ENCODE measurements at regions not wholly inside any gene's neighbourhood (a gene's known extent, or its start where the extent isn't known, plus 50 kb on each side); places are given as distances from the start of the nearest gene placed in this dataset.

DNA sequence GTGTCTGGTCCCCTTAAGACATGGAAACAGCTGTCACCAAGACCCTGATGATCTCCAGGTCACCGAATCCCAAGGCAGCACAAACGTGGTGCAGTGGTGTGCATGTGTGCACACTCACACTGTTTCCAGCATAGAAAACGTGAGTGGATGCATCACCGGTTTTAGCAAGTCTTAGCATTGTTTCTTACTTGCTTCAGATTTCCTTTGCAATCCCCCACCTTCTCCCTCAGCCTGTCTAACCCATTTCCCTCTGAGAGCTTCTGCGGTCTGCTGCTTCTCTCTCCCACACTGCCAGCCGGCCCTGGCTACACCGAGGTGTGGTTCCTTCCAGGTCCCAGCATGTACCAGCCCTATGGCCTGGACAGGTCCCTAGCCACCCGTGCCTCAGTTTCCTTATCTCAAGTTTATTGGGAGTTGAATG lies 343.4 kb upstream of the HS6ST1 start:
- TF ChIP-seq POLR2AphosphoS5 (IDR thresholded peaks at IDR 0.05; ENCODE audit: insufficient read depth, low read depth, low read length), result no peak
- TF ChIP-seq, protein P1, sequence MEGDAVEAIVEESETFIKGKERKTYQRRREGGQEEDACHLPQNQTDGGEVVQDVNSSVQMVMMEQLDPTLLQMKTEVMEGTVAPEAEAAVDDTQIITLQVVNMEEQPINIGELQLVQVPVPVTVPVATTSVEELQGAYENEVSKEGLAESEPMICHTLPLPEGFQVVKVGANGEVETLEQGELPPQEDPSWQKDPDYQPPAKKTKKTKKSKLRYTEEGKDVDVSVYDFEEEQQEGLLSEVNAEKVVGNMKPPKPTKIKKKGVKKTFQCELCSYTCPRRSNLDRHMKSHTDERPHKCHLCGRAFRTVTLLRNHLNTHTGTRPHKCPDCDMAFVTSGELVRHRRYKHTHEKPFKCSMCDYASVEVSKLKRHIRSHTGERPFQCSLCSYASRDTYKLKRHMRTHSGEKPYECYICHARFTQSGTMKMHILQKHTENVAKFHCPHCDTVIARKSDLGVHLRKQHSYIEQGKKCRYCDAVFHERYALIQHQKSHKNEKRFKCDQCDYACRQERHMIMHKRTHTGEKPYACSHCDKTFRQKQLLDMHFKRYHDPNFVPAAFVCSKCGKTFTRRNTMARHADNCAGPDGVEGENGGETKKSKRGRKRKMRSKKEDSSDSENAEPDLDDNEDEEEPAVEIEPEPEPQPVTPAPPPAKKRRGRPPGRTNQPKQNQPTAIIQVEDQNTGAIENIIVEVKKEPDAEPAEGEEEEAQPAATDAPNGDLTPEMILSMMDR (IDR thresholded peaks at IDR 0.05; ENCODE audit: extremely low read depth in 1 of 2, insufficient read depth in 1 of 2, low read depth in 1 of 2, low read length in 2 of 2), result no peak
- no peak for TF ChIP-seq POLR2A (IDR thresholded peaks at IDR 0.05; ENCODE audit: low read depth, low read length)
- TF ChIP-seq, protein P2, sequence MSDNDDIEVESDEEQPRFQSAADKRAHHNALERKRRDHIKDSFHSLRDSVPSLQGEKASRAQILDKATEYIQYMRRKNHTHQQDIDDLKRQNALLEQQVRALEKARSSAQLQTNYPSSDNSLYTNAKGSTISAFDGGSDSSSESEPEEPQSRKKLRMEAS (IDR thresholded peaks at IDR 0.05; ENCODE audit: insufficient read depth, insufficient read length), result no peak
- TF ChIP-seq EZH2 (IDR thresholded peaks at IDR 0.05; ENCODE audit: borderline replicate concordance, low read depth, low read length, severe bottlenecking), result no peak
- TF ChIP-seq MYC (IDR thresholded peaks at IDR 0.05; ENCODE audit: low read depth, low read length), result no peak
- TF ChIP-seq JUN (IDR thresholded peaks at IDR 0.05; ENCODE audit: borderline replicate concordance, insufficient read depth, insufficient read length, low read depth), result no peak
